Lower leg skin (tissue), 4 donors: ENCODE measurements at regions not wholly inside any gene's neighbourhood (a gene's known extent, or its start where the extent isn't known, plus 50 kb on each side); places are given as distances from the start of the nearest gene placed in this dataset.

Source experiments
- DNase-seq, 2 donors: peaks; one replicate each; pipeline ENCODE4 v3.0.0-alpha.2; 2019; ENCODE audit warnings: low spot score in 2 of 2
- H3K4me3 ChIP-seq: fragments of 200-600 bp; sonication (generic); 2 replicates; pipeline ENCODE4 v1.5.1; 2017; ENCODE audit warnings: mild to moderate bottlenecking, low read depth; ENCODE audit not compliant: poor library complexity, severe bottlenecking
- CTCF ChIP-seq, 3 donors: fragments of 450-650 bp; IDR thresholded peaks; one replicate each; pipeline ENCODE4 v1.5.1; 2016; ENCODE audit warnings: antibody characterized with exemption in 3 of 3, mild to moderate bottlenecking in 3 of 3, moderate library complexity in 2 of 3
- POLR2A ChIP-seq, 2 donors: fragments of 450-650 bp; IDR thresholded peaks; one replicate each; pipeline ENCODE4 v1.6.1; 2016 to 2017; ENCODE audit warnings: antibody characterized with exemption in 2 of 2, mild to moderate bottlenecking in 1 of 2, moderate library complexity in 1 of 2
- WGBS, 2 donors: methylation state at CpG; one replicate each; pipeline ENCODE4 v1.1.5; 2018; 5-methylcytosine and 5-hydroxymethylcytosine counted together
- intact Hi-C: fragments of 100-400 bp; cut with DNase I; formaldehyde crosslinking; loops from one replicate; pipeline ENCODE4 v1.15.0; 2023; ENCODE audit warnings: low total_unique reads

GRCh38 chr12:68529466-68529865 is 81.2 kb upstream of the RAP1B start:
- DNase-seq, result no peak
- 63 to 66% methylated on average over 6 of the region's 6 CpGs for WGBS, 2 donors
- no peak overlapping the region for H3K4me3 ChIP-seq
- no peak for TF ChIP-seq CTCF (IDR thresholded peaks at IDR 0.05)
- no peak for TF ChIP-seq POLR2A (IDR thresholded peaks at IDR 0.05)
- intact Hi-C loops, result no loop called here

DNA sequence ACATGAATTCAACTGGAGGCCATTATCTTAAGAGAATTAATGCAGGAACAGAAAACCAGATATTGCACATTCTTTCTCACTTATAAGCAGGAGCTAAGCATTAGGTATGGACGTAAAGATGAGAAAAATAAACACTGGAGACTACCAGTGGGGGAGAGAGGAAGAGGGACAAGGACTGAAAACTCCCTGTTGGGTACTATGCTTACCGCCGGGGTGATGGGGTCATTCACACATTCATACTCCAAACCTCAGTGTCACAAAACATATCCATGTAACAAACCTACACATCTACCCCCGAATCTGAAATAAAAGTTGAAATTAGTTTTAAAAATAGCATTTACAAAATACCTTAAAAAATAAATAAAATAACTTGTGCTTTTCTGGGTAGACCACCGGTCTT is 80.8 kb upstream of the RAP1B start:
- 91 to 92% methylated on average over 5 of the region's 5 CpGs for WGBS, 2 donors
- DNase-seq, result no peak
- H3K4me3 ChIP-seq, result no peak overlapping the region
- TF ChIP-seq POLR2A (IDR thresholded peaks at IDR 0.05) (no peak), CTCF (IDR thresholded peaks at IDR 0.05) (no peak)
- intact Hi-C loops, result no loop called here

- WGBS, 2 donors, result 93 to 97% methylated on average over 4 of the region's 4 CpGs
- no peak for TF ChIP-seq POLR2A (IDR thresholded peaks at IDR 0.05)
- no peak for TF ChIP-seq CTCF (IDR thresholded peaks at IDR 0.05)
- no peak overlapping the region for H3K4me3 ChIP-seq
- DNase-seq, result no peak
- intact Hi-C loops, result no loop called here
These were observed 80.4 kb upstream of the RAP1B start for GRCh38 chr12:68530299-68530698.

DNA sequence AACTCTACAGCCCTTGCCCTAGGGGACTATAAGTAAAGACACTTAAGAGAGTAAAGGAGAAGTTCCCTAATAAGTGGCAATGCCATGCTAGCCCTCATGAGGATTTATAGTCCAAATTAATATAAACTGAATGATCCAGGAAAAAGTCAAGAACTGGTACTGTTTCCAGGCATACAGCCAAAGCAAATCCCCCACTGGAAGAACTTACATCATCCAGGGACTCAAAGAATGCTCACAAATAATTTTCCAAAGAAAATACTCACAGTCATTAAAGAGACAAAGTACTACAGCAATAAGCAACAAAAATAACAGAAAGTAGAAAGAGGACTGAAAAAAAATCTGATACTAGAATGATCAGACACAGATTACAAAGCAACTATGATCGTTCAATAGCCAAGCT is 79.7 kb upstream of the RAP1B start:
- no peak for DNase-seq
- H3K4me3 ChIP-seq, result no peak overlapping the region
- 47 to 51% methylated on average over 1 of the region's 1 CpG for WGBS, 2 donors
- intact Hi-C loops, result no loop called here
- TF ChIP-seq CTCF (IDR thresholded peaks at IDR 0.05) (no peak), POLR2A (IDR thresholded peaks at IDR 0.05) (no peak)

GRCh38 chr12:68532204-68532886 is 78.4 kb upstream of the RAP1B start:
- intact Hi-C loops, result no loop called here
- H3K4me3 ChIP-seq, result no peak overlapping the region
- no peak for TF ChIP-seq CTCF (IDR thresholded peaks at IDR 0.05)
- TF ChIP-seq POLR2A (IDR thresholded peaks at IDR 0.05), result no peak
- 29 to 50% methylated on average over 1 of the region's 1 CpG for WGBS, 2 donors
- DNase-seq, result no peak

GRCh38 chr12:68532887-68533248 is 77.8 kb upstream of the RAP1B start:
- intact Hi-C loops, result no loop called here

More at GRCh38 chr12:68532887-68533248, 77.8 kb upstream of the RAP1B start:
- WGBS, 2 donors, result 73 to 75% methylated on average over 2 of the region's 2 CpGs
- DNase-seq, result no peak
- no peak overlapping the region for H3K4me3 ChIP-seq
- TF ChIP-seq CTCF (IDR thresholded peaks at IDR 0.05) (no peak), POLR2A (IDR thresholded peaks at IDR 0.05) (no peak)
